Pancreas (tissue), 10 donors: ENCODE measurements at regions not wholly inside any gene's neighbourhood (a gene's known extent, or its start where the extent isn't known, plus 50 kb on each side); places are given as distances from the start of the nearest gene placed in this dataset.

Source experiments
- ATAC-seq, 4 donors: fragments of 200-7000 bp; cut with Tn5 transposase; one replicate each; pipeline versions ENCODE4 v1.8.0 to v1.9.1; 2020; ENCODE audit warnings: mild to moderate bottlenecking in 4 of 4, moderate library complexity in 4 of 4
- DNase-seq, 6 donors: peaks; one replicate each; pipeline ENCODE4 v3.0.0-alpha.2; 2020
- FAIRE-seq: peaks from 2 replicates; lab custom pipeline; 2012; peaks lifted over from hg19 to GRCh38; lab: Jason Lieb, UNC
- H3K27ac ChIP-seq, 4 donors: fragments of 200-600 bp; sonication (generic); 1 replicate in 3 of 4; 2 replicates in 1 of 4; pipeline versions ENCODE4 v1.5.0 to v1.8.0; 2020
- H3K27me3 ChIP-seq, 4 donors: fragments of 200-600 bp; one replicate each; pipeline ENCODE4 v1.8.0; 2021
- H3K36me3 ChIP-seq, 3 donors: fragments of 200-600 bp; sonication (generic) in 1 of 3; one replicate each; pipeline versions ENCODE4 v1.5.0 to v1.8.0; 2020 to 2021
- H3K4me1 ChIP-seq, 3 donors: fragments of 200-600 bp; one replicate each; pipeline ENCODE4 v1.8.0; 2021
- H3K4me3 ChIP-seq, 4 donors: fragments of 200-600 bp; sonication (generic) in 2 of 4; one replicate each; pipeline versions ENCODE4 v1.5.0 to v1.8.0; 2020 to 2021
- H3K9me3 ChIP-seq, 4 donors: fragments of 200-600 bp; one replicate each; pipeline ENCODE4 v1.8.0; 2021
- WGBS, 2 donors: extraction: QIAGEN DNeasy Blood & Tissue Kit; methylation state at CpG; one replicate each; pipeline ENCODE4 v1.1.7; 2013; 5-methylcytosine and 5-hydroxymethylcytosine counted together
- intact Hi-C, 3 donors: fragments of 100-400 bp; cut with DNase I; formaldehyde crosslinking; loops; one replicate each; pipeline versions ENCODE4 v1.11.1 to v1.14.2; 2022
- TF ChIP-seq, protein P1 (sequence below), 4 donors: fragments of 200-600 bp; sonication (generic) in 3 of 4; IDR thresholded peaks; one replicate each; pipeline versions ENCODE4 v1.5.0 to v1.8.0; 2021; ENCODE audit warnings: antibody characterized with exemption in 4 of 4
- donor health status: healthy with polysubstance abuse.
- donor health status: DM: no; HTN: no; CAD: no; lungs with moderate emphysema.
- donor health status: DM: no; HTN: no; CAD: no.
- donor health status: control.
- donor health status: control.
- donor health status: Bipolar disorder and iron deficiency.
- donor health status: DM: yes; HTN: yes; CAD: no.
- donor health status: DM: no; HTN: no; CAD: no.
- donor health status: DM: no; HTN: no; CAD: no.
- donor health status: DM: yes; HTN: yes; CAD: no.

DNA sequence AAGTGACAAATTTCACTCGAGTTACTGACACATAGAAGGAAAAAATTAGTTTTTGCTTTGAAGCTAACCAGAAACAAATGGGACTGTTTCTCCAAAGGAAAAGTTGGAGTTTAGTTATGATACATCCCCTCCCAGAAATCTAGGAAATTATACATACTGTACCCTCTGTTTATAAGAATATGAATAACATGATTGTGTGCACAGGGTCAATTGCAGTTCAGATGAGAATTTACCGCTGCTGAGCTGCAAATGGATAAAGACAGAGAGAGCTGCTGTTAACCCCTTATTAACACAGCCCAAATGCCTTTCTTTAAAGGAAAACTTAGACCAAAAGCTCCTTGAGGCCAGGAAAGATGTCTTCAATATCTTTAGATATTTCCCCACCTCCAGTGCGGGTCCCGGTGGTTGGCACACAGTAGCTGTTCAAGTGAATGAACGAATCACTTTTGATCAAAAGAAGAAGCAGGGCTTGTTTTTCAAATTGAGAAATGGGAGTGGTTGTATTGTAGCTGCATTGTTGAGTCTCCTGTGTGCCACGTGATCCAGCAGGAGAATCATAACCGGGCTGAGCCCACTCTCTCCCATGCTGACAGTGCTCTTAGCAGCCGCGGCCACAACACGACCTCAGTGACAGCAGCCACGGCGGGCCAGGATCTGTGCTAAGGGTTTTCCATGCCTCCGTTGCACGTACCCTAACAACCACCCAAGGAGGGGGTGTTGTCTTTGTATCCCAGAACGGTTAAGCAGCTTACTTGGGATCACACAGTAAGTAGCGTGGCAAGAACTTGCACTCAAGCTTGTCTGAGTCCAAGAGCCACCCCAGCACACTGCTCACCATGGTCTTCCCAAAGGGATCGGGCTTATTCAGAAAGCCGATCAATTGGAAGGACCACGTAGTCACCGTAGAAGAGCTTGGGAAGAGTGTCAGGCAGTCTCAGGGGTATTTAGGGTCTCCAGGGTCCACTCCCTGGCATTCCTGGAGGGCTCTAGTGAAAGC lies 53.5 kb upstream of the BMP6 start:
- DNase-seq (no peak), FAIRE-seq (no peak), ATAC-seq (no peak)
- TF ChIP-seq, protein P1, sequence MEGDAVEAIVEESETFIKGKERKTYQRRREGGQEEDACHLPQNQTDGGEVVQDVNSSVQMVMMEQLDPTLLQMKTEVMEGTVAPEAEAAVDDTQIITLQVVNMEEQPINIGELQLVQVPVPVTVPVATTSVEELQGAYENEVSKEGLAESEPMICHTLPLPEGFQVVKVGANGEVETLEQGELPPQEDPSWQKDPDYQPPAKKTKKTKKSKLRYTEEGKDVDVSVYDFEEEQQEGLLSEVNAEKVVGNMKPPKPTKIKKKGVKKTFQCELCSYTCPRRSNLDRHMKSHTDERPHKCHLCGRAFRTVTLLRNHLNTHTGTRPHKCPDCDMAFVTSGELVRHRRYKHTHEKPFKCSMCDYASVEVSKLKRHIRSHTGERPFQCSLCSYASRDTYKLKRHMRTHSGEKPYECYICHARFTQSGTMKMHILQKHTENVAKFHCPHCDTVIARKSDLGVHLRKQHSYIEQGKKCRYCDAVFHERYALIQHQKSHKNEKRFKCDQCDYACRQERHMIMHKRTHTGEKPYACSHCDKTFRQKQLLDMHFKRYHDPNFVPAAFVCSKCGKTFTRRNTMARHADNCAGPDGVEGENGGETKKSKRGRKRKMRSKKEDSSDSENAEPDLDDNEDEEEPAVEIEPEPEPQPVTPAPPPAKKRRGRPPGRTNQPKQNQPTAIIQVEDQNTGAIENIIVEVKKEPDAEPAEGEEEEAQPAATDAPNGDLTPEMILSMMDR (IDR thresholded peaks at IDR 0.05), result no peak
- H3K4me1 ChIP-seq, result no peaks in the 10 kb centered on the region
- WGBS, 2 donors, result 70 to 77% methylated on average over 20 of the region's 20 CpGs
- H3K36me3 ChIP-seq, result no peaks in the 10 kb centered on the region
- H3K9me3 ChIP-seq, result no peaks in the 10 kb centered on the region
- intact Hi-C loops, result no loop called here
- H3K27ac ChIP-seq, result no peak overlapping the region
- H3K27me3 ChIP-seq, result no peaks in the 10 kb centered on the region
- H3K4me3 ChIP-seq, result no peak overlapping the region

DNA sequence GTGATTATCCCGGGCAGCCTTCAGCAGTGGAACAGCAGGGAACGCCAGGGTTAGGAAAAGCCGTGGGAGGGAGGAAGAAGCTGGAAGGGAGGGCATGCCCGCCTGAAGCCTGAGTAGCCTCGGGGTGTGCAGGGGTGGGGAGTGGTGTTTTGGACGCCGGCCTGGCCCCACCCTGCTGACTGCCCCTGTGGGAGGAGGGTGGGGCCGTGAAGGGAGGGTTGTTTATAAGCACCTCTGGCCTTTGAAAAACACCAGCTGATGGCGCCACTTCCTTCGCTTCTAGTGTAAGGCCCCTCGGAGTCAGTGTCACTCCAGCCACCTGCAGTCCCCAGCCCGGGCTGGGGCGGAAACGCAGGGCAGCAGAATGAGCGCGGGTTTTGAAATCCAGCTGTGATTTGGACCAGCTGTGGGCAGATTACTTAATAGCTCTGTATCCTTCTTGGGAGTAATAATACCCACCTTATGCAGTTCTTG lies 52.8 kb upstream of the BMP6 start:
- DNase-seq (peak in 2 of 6 donors; percentile 12 to 22), FAIRE-seq (no peak), ATAC-seq (peak in 3 of 4 donors; percentile 38 to 74 (median 57))
- no peaks in the 10 kb centered on the region for H3K36me3 ChIP-seq
- no peaks in the 10 kb centered on the region for H3K27me3 ChIP-seq
- no peaks in the 10 kb centered on the region for H3K4me1 ChIP-seq
- no peak overlapping the region for H3K27ac ChIP-seq
- H3K9me3 ChIP-seq, result no peaks in the 10 kb centered on the region
- WGBS, 2 donors, result 13% methylated on average over 16 of the region's 16 CpGs
- intact Hi-C loops, result no loop called here
- TF ChIP-seq, protein P1 (IDR thresholded peaks at IDR 0.05), result no peak
- H3K4me3 ChIP-seq, result no peak overlapping the region

DNA sequence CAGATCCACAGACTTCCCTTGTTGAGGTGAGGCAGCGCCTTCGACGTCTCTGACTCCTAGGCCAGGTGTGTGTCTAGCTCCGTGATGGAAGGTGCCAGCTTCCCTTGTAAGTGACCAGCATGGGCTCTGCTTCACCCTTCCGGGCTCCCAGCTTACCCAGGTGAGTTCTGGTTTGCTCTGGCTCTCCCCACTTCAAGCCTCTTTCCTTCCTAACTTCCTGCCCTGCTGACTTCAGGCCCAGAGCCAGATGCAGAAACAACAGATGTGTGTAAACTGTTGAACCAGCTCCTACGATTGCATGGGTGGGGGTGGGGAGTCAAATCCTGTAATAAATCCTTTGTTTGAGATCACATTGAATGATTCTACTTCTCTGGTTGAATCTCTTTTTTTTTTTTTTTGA lies 51.6 kb upstream of the BMP6 start:
- no peak overlapping the region for H3K27ac ChIP-seq
- ATAC-seq (no peak), DNase-seq (no peak), FAIRE-seq (no peak)
- 72 to 76% methylated on average over 6 of the region's 6 CpGs for WGBS, 2 donors
- H3K4me3 ChIP-seq, result no peak overlapping the region
- TF ChIP-seq, protein P1 (IDR thresholded peaks at IDR 0.05), result no peak
- no peaks in the 10 kb centered on the region for H3K36me3 ChIP-seq
- no peaks in the 10 kb centered on the region for H3K4me1 ChIP-seq
- no peaks in the 10 kb centered on the region for H3K27me3 ChIP-seq
- intact Hi-C loops, result no loop called here
- H3K9me3 ChIP-seq, result no peaks in the 10 kb centered on the region

DNA sequence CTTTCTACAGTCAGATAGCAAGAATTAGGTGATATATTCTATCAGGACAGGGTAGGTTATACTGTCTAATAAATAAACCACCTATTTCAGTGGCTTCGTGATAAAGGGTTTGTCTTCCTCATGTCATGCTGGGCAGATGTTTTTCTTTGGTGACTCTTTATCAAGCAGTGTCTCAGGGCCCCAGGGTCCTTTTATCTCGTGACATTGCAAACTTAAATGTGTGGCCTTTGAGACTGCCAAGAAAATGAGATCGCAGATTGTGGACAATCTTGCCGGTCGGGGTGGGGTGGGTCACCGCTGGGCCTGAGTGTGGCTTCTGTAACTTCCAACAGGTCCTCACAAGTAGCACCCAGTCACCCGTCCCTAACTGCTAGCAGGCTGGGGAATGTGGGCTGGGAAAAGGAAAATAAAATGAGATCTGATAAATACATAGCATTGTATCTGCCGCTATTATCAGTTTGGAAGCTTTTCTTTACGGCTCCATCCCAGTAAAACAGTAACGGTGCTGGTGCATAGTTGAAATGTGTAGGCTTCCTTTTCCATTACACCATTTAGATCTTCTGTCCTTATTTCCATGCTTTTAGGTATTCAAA lies 50.5 kb upstream of the BMP6 start:
- Histone ChIP-seq H3K4me3 (no peak overlapping the region), H3K4me1 (no peaks in the 10 kb centered on the region), H3K27ac (no peak overlapping the region), H3K36me3 (no peaks in the 10 kb centered on the region), H3K9me3 (no peaks in the 10 kb centered on the region), H3K27me3 (no peaks in the 10 kb centered on the region)
- TF ChIP-seq, protein P1 (IDR thresholded peaks at IDR 0.05), result no peak
- intact Hi-C loops, result no loop called here
- ATAC-seq, result no peak
- FAIRE-seq, result no peak
- DNase-seq, result no peak
- WGBS, 2 donors, result 62 to 68% methylated on average over 10 of the region's 10 CpGs
